NCI-H2029 (cell line): ENCODE measurements at regions not wholly inside any gene's neighbourhood (a gene's known extent, or its start where the extent isn't known, plus 50 kb on each side); places are given as distances from the start of the nearest gene placed in this dataset.
"Not testable (repeated sequence)": the region's sequence is repeated elsewhere in the genome, so short reads cannot be mapped to it uniquely, and the experiment has no call there.

ENCODE experiments used
- DNase-seq: peaks from one replicate; lab custom pipeline; 2025; lab: John Stamatoyannopoulos, UW

DNA sequence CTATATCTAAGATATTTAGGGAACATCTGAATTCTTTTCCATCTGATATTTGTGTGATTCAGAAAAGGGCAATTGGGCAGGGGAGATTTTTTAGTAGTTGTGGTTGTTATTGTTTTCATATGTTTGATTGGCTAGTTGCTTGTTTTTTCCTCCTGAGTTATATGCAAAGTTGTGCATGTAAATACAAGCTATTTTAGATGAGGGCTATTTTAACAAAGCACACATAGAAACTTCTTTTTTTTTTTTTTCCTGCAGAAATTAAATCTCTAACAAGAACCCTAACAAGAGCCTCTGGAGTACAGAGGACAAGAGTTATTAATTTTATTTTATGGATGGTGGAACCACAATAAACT is 559.1 kb downstream of the CETN3 start:
- DNase-seq: no peak

DNA sequence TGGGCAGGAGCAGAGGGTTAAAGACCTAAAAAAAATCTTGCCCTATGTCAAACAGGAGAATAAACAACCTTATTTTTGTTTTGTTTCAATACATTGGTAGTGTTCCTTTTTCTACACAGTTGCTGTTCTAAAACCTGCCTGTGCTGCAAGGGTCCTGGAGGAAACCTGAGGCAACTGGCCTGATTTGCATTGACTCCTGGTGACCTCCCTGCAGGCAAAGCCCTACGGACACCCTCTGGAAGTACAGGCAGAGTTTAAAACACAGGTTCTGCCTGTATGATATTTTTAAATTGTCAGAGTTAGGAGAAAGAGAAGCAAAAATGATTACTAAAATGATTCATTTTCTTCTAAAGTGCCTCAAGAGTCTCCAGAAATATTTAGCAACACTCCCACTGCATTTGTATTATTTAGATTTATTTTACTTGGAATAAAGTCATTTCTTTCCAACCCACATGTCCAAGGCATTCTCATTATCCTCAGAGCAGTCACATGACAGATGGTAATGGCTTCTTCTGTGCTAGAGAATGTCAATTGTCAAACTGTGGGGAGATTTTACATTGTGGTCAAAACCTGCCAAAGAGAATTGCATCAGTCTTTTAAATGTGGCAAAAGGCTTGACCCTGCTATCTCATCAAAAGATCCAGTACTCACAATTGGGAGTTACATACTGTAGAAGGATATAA is 559.6 kb downstream of the CETN3 start:
- no peak for DNase-seq

DNA sequence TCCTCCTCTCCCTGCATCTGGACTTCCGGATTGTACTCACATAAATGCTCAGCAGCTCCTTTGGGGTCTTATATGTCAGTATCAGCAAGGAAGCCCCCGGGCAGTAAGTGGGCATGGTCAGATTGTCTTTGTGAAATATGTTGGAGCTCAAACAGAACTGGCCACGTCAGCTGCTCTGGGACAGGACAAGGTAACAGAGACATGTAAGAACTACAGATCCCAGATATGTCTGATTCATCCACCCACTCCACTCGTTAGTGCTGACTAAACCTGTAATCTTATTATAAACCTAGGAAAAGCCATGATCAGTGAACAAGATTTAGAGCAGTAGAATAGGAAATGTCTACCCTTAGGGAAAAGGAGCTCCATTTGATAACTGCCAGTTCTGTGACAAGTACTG is 561.8 kb downstream of the CETN3 start:
- DNase-seq: no peak

DNA sequence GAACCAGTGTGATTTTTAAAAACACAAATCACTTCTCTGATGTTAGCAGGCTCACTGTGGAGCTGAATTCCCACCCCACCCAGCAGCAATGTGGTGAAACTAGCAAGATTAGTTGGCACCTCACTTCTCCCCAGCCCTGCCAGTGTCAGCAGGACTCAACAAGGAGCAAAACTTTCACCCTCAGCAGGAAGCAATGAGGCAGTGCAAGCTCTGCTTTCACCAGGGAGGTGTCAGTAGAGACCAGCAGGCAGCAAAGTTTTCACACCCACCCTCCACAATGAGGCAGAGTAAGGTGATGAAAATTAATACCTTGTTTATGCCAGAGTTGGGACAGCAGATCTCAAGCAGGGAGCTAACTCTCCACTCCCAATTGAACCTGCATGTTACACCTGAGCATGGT is 565.0 kb downstream of the CETN3 start:
- DNase-seq: no peak

DNA sequence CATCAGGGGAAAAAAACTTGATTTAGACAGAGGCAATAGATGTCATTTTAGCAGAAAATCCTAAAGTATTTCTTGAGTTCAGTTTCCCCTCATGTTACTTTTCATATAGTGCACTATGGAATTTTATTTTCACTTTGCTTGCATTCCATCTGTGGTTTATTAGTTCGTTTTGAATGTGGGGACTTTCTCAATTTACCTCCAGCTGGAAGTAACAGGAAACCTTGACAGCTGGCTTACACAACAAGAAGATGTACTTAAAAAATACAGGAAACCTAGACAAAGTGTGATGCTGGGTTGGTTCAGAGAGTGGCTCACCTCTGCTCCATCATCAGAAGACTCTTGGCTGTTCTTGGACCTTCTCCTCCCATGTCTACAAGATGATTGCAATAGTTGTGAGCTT is 567.0 kb downstream of the CETN3 start:
- no peak for DNase-seq

DNA sequence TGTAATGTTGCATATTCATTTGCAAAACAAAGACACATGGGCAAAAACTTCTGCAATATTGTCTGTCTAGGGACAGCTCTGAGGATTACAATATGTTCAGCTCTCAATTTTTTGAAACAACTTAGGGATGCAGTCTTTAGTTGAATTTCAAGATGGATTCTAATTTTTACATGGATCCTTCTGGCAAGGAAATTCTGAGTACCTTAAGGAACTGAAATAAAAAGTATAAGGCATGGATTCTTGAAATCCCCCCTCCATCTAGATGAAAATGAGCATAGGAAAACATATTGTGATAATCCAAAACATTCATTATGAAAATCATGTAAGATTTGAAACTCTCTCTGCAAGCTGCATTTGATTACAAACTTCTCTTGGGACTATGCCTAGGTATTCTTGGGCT is 568.6 kb downstream of the CETN3 start:
- DNase-seq: no peak

DNA sequence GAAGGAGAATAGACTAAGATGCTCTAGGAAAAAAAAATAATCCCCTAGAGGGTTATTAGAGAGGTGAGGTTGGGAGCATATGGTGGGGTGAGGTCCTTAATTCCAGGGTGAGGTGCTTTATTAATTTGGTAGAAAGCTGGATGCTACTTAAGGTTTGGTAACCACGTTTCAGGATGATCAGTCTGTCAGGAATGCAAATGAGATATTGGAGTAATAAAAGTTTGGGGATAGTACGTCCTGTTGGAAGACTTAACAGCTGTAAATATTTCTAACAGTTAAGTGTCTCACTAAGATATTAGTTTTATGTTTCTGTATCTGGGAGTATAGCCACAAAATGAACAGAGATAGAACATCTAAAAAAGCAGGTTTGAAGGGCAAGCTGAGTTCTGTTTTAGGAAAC is 578.9 kb downstream of the CETN3 start:
- DNase-seq: no peak

DNA sequence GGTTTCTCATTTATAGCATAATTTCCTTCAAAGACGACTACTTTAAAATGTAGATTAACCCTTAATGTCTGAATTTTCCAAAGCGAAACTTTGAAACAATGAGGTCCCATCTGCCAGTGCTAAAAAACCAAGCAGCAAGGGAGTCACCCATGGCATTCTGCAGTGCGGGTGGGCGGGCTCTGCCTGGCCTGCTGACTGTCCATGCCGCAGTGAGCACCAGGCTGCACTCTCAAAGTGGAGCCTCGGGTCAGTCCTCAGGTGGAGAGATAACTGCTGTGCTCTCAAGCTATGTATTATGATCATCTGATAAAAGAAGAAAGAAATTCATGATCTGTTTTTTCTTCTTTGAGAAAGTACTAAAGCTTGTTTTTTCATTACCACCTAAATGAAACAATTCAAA is 581.6 kb downstream of the CETN3 start:
- DNase-seq: no peak

DNA sequence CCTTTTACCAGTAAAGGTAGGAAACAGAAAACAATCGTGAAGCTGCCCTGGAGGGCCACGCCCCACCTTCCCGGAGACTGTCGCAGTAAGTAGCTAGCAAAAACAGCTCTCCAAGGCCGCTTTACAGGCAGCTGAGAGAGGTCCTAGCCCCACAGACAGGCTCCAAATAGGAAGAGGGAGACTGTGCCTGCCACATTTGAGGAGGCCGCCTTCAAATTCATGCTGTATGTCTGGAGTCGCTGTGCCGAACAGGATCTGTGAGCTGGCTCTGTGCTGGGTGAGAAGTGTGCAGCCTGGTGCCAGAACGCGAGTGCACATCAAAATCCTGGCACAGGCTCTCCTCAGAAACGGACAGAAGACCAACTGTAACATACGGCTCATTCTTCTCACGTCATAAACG is 582.2 kb downstream of the CETN3 start:
- DNase-seq: no peak

DNA sequence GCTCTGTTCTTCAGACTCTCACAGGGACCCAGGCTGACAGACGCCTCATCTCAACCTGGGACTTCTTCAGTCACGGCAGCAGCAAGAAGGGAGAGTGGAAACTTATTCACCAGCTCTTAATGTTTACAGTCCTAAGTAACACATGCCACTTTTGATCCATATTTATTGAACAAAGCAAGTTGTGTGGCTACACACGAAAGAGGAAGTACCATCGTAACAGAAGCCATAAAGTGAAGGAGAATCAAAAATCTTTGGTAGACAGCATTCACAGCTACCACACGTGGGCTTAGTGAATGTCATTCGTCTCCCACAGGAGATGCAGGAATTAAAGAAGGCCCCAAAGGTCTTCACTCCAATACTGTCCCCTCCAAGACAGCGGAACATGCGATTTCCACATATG is 582.6 kb downstream of the CETN3 start:
- DNase-seq: no peak

DNA sequence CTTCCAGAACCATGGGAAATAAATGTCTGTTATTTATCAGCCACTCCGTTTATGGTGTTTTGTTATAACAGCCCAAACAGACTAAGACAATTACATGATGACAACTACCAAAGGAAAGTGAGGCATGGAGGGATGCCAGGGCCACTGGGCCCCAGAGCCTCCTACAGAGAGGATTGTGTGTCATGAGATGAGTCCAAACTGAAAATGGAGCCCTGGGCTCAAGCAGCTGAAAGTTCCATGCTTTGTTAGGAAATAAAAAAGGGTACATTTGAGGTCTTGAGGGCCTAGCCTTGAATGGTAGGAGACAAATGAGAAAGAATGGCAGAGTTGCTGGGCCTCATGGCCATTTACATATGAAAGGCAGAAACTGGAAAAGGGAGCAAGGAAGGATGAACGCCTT is 586.5 kb downstream of the CETN3 start:
- no peak for DNase-seq

DNA sequence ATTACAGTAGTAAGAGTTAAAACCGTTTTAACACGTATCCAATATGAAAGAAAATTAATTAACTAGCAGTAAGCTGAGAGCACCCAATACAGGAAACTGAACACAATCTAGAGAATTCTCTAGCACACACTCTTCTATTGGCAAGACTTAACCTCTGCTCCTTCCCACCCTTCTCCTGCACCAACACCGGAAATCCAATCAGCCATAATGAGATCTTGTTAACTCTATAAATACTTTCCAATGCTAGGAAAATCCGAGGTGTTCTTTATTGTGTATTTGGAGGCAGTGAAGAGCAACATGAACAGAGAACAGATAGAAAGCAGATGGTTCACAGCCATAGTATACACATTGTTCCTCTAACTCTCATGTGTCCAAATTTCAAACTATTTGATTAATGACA is 591.7 kb downstream of the CETN3 start:
- DNase-seq: no peak

DNA sequence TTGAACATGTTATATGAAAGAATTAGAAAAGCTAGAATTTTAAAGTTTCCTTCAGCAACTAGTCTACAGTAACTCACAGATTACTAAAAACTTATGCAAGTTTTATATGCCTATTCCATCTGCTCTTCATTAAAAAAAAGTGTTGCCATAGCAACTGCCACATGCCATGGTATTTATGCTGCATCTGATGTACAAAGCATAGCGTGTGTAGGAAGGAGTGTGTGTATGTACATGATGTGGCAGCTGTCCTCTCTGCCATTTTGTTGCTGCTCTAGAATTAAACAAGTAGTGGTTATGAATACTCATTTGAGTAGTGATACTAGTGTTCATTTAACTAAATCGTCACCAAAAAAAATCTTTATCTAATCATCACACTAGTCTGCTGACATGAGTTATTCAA is 593.5 kb downstream of the CETN3 start:
- no peak for DNase-seq

DNA sequence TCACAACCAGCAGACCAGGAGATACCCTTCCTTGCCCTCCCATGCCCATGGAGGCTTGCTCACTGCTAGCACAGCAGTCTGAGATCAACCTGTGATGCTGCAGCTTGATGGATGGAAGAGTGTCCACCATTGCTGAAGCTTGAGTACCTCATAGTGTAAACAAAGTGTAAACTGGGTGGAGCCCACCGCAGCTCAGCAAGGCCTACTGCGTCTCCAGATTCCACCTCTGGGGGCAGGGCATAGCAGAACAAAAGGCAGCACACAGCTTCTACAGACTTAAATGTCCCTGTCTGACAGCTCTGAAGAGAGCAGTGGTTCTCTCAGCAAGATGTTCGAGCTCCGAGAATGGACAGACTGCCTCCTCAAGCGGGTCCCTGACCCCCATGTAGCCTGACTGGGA is 608.8 kb downstream of the CETN3 start:
- not testable (repeated sequence) for DNase-seq

DNA sequence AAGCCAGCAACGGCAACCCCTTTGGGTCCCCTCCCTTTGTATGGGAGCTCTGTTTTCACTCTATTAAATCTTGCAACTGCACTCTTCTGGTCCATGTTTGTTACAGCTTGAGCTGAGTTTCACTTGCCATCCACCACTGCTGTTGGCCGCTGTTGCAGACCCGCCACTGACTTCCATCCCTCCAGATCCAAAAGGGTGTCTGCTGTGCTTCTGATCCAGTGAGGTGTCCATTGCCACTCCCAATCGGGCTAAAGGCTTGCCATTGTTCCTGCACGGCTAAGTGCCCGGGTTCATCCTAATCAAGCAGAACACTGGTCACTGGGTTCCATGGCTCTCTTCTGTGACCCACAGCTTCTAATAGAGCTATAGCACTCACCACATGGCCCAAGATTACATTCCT is 615.1 kb downstream of the CETN3 start:
- not testable (repeated sequence) for DNase-seq

DNA sequence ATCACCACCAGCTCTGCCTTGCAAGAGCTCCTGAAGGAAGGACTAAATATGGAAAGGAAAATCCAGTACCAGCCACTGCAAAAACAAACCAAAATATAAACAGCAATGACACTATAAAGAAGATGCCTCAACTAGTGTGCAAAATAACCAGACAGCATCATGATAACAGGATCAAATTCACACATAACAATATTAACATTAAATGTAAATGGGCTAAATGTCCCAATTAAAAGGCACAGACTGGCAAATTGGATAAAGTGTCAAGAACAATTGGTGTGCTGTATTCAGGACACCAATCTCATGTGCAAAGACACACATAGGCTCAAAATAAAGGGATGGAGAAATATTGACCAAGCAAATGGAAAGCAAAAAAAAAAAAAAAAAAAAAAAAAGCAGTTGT is 629.8 kb downstream of the CETN3 start:
- DNase-seq: not testable (repeated sequence)

DNA sequence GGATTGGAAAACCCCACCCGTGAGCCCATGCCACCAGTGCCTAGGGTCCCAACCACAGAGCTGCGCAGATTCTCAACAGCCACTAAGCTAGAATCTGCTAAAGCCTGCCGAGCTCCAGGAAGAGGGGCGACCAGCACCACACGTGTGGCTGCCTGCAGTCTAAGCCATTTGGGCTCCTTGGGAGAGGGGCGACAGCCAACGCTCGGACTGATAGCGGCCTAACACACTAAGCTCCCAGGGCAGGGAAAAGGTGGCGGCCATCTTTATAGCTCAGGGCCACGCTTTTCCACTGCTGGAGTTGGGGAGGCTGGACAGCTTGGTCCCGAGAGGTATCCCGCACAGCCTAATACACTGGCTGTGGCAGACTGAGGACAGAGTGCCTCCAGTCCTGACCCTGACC is 631.8 kb downstream of the CETN3 start:
- no peak for DNase-seq

DNA sequence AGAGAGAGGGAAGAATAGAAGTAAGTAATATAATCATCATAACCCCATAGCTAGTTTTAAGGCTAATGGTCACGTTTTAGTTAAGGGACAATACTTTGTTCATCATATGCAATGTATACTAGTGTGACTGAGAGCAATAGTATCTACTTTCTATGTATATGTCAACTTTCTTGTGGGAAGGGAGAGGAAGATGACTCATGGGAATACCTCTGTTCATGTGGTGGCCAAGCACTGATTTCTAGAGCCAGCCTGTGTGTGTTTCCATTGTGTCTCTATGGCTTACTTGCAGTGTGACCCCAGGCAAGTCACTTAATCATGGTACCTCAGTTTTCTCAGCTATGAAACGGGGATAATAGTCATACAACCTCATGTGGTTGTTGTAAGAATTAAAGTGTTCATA is 639.6 kb downstream of the CETN3 start:
- DNase-seq: no peak

DNA sequence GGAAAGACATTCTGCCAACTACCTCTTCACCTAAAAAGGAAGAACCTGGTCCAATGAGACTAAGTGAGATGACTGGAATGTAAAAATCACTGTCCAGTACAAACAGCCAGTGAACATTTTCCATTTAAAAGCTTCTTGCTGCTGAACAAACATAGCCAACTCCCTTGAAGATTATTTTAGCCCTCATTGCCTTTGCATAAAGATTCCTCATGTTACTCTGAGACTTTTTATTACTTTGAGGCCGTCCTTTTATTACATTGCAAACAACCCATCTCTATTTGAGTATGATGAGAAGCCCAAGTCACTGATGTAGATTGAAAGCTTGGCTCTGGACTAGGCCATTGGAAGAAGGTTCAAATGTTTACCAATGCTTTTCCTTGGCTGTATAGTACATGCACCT is 649.8 kb downstream of the CETN3 start:
- DNase-seq: no peak

DNA sequence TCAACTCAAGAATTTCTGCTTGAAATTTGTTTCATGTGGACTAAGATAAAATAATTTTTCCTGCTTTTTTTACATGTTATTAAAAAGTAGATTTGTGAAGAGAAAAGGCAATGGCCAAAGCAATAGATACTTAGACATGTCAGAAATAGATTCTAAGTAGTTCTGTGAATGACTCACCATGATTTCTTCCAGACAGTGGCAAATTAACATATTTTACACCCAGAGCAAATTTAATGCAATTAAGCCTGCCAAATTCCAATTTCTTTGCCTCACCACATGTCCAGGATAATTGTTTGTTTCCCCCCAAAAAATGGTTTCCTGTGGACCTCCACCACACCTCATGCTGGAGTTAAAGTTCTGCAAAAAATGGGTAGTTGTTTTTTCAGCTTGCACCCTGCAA is 651.4 kb downstream of the CETN3 start:
- no peak for DNase-seq

DNA sequence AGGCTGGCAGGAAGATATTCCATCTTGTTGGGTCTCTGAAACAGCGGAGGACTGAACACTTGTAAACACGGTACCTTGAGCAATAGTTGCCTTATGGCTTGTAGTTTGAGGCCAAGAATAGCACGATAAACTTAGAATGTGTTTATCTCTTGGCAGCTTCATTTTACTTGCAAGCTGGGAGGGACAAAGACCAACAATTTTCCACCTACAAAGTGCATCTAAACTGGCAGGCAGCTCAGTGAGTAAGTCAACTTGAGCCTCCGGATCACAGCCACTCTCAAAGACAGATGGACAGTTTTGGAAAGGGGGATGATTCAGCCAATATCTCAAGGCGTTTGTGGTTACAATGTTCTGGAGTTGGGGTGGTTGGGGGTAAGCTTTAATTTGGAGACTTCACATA is 652.6 kb downstream of the CETN3 start:
- DNase-seq: no peak

DNA sequence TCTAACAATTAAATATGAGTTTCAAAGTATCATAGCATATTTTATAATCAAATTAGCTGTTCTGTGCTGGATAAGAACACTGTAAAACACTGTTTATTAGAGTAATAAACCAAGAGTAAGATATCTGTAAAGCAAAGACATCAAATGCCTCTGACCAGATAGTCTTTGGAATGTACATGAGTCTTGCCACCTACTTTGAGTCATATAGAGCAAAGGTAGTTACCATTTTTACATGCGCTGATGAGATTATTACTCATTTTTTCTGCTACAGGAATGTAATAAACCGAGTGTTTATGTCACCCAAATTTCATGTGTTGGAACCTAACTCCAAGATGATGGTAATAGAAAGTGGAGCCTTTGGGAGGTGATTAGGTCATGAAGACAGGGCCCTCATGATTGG is 654.5 kb downstream of the CETN3 start:
- no peak for DNase-seq

DNA sequence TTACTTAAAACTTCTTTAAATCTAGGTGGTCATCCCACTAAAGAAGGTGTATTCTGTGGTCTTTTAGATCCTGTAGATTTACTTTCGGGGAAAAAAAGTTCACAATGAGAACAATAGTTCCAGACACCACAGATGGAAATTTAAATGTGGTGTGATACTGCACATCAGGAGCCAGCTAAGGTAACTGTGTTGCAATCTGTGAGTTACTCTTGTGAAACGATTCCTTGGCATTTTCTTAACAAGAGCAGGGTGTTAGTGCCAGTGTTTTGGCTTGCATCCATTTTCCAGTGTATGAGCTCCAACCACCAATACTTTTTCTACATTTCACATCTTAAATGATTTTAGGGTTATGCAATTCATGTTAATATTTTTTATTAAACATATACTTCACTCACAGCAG is 674.5 kb downstream of the CETN3 start:
- no peak for DNase-seq

DNA sequence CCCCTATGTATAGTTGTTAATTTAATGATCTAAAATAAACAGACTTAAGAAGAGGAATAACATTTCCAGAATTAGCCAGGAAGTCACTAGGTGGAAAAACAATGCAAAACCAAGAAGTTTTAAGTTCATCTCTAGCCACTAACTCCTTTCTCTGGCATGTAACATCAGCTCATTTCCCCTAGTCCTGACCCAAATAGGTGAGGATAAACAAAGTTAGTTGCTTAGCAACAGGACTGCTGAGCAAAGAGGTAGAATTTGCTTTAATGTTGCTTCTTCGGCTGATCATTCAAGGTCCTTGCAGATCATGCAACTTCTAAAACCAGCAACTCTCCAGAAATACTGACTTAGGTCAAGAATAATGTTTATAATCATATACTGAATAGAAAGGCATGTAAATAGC is 675.8 kb downstream of the CETN3 start:
- DNase-seq: no peak
